Esophagus muscularis mucosa (tissue), 3 donors: ENCODE measurements at regions not wholly inside any gene's neighbourhood (a gene's known extent, or its start where the extent isn't known, plus 50 kb on each side); places are given as distances from the start of the nearest gene placed in this dataset.

ENCODE experiments used
- POLR2A ChIP-seq: fragments of 450-650 bp; IDR thresholded peaks from one replicate; pipeline ENCODE4 v1.6.1; 2017; ENCODE audit warnings: antibody characterized with exemption, moderate library complexity, mild to moderate bottlenecking, low read depth
- TF ChIP-seq, protein P1 (sequence below), 3 experiments: fragments of 200-600 bp in 2 of 3; fragments of 450-650 bp in 1 of 3; sonication (generic) in 2 of 3; IDR thresholded peaks; one replicate each; pipeline ENCODE4 v1.5.1; 2017 to 2019; ENCODE audit warnings: antibody characterized with exemption in 3 of 3, mild to moderate bottlenecking in 2 of 3, moderate library complexity in 1 of 3

DNA sequence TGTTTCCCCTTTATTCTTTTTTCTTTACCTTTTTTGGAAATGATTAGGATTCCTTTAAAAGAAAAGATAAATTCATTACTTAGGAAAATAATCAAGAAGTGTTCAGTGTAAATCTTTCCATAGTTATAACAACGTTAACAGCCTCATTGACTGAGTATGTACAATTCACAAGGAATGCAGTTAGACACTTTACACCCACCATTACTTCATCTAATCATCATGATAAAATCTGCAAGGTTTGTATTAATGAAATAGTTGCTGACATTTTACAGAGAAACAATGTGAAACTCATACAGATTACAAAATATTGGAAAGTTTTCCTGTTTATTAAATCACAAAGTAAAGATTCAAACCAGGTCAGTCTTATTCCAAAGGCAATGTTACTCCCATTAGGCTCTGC lies 59.3 kb upstream of the NEGR1 start:
- TF ChIP-seq, protein P1, sequence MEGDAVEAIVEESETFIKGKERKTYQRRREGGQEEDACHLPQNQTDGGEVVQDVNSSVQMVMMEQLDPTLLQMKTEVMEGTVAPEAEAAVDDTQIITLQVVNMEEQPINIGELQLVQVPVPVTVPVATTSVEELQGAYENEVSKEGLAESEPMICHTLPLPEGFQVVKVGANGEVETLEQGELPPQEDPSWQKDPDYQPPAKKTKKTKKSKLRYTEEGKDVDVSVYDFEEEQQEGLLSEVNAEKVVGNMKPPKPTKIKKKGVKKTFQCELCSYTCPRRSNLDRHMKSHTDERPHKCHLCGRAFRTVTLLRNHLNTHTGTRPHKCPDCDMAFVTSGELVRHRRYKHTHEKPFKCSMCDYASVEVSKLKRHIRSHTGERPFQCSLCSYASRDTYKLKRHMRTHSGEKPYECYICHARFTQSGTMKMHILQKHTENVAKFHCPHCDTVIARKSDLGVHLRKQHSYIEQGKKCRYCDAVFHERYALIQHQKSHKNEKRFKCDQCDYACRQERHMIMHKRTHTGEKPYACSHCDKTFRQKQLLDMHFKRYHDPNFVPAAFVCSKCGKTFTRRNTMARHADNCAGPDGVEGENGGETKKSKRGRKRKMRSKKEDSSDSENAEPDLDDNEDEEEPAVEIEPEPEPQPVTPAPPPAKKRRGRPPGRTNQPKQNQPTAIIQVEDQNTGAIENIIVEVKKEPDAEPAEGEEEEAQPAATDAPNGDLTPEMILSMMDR (IDR thresholded peaks at IDR 0.05) = no peak
- TF ChIP-seq POLR2A = no peak
